ENCODE measurements at regions not wholly inside any gene's neighbourhood (a gene's known extent, or its start where the extent isn't known, plus 50 kb on each side); places are given as distances from the start of the nearest gene placed in this dataset.
A peak's percentile ranks its signal among the peaks of the same experiment; 100 is the strongest.

- DNase-seq, result no peak
Observed at GRCh38 chr6:10028222-10028621, 386.7 kb downstream of the TFAP2A start.

GRCh38 chr6:10019851-10020250 is 395.0 kb downstream of the TFAP2A start:
- DNase-seq, result no peak

- no peak for DNase-seq
Observed at GRCh38 chr6:10014557-10014956, 400.3 kb downstream of the TFAP2A start.

DNA sequence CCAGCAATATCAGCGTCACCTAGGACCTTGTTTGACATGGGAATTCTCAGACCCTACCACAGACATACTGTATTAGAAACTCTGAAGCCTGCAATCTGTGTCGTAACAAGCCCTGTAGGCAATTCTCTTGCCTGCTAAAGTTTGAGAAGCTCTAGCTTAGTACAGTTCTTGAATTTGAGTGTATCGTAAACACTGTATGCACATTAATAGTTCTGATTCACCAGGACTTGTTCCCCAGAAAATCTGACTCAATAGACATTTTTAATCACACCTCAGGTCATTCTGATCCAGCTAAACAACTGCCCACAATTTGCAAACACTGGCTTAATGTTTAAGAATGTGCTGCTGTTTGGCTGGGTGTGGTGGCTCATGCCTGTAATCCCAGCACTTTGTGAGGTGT is 414.3 kb downstream of the TFAP2A start:
- DNase-seq, result no peak

DNA sequence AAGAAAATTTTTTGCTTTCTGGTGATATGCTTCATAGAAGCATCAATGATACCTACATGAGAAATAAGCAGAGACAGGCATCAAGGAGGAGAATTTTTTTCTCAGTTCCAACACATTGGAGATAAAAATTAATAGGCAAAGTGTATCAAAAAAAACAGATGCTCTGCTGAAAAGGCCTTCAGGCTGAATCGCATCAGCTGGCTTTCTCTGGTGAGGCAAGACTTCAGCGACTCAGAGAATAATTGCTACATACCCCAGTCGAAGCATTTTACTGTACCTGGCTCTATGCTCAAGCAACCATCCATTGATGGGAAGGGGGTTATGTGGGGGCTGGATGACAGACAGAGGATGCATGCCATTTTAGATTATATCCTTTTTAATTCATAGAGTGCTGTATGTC is 415.1 kb downstream of the TFAP2A start:
- DNase-seq, result no peak

- no peak for DNase-seq
Observed at GRCh38 chr6:9986273-9986672, 428.6 kb downstream of the TFAP2A start.

GRCh38 chr6:9985481-9985880 is 429.4 kb downstream of the TFAP2A start:
- DNase-seq, result no peak

- DNase-seq, result peak; percentile 1
Observed at GRCh38 chr6:9984607-9985006, 430.3 kb downstream of the TFAP2A start.

DNA sequence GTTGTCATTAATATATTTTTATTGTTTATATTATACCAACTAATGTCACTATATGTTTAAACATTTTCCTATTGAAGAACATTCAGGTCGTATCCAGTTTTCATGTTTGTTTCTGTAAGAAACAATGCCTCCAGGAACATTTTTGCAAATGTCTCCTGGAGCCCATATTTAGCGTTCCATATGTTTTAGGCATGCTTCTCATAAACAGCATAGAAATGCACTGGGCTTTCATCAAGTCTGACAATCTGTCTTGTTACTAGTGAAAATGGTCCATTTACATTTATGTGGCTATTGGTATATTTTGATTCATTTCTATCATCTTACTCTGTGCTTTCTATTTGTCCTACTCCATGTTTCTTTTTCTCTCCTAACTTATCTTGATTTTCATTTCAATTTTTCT is 431.7 kb downstream of the TFAP2A start:
- DNase-seq, result no peak

GRCh38 chr6:9982215-9982614 is 432.7 kb downstream of the TFAP2A start:
- no peak for DNase-seq

- no peak for DNase-seq
Observed at GRCh38 chr6:9979996-9980395, 434.9 kb downstream of the TFAP2A start.

DNA sequence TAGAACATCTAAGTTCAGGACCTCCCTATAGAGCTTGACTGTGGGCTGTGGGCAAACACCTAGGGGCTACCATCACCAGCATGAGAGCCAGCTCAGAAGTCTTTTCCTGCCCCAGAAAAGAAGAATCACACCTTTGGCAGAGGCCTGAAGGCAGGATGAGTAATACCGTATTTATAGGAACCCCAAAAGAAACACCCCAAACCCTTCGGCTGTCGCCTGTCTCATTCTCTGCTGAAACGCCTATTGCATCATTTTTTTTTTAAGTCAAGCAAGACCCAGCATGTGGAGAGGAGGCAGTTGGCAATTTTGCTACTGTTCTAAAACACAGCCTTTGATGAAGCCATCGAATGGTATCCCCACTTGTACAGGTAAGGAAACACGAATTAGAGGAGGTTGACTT is 436.4 kb downstream of the TFAP2A start:
- DNase-seq, result no peak

DNA sequence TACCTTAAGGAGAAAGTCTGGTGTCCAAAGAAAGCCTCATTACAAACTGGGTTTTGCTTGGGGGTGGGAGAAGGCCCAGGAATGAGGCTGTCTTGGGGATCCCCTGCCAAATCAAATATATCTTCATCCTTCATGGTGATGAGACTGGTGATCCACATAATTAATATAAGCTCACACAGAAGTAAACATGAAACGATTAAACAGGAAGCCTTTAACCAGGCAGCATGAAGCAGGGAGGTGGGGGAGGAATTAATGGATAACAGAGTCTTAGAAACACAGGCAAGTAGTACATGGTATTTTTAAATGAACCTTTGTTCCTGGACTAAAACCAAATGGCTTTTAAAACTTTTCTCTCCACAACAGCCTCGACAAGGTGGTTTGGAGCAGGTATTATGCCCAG is 437.5 kb downstream of the TFAP2A start:
- no peak for DNase-seq

DNA sequence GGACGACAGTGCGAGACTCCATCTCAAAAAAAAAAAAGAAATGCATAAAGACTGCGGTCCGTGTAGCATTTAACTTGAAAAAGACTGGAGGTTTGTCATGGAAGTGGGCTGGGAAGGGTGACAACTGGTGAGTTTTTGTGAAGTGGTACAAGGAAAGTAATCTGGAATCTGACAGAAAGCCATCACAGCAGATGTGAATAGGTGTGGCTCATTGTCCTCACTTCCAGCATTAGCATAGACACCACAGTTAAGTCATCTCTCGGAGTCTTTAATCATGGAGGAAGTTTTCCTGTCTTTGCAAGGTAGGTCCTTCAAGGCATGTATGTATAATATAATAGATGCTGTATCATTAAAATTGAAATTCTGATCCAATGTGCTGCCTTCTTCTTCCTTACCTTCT is 453.2 kb downstream of the TFAP2A start:
- DNase-seq, result no peak

DNA sequence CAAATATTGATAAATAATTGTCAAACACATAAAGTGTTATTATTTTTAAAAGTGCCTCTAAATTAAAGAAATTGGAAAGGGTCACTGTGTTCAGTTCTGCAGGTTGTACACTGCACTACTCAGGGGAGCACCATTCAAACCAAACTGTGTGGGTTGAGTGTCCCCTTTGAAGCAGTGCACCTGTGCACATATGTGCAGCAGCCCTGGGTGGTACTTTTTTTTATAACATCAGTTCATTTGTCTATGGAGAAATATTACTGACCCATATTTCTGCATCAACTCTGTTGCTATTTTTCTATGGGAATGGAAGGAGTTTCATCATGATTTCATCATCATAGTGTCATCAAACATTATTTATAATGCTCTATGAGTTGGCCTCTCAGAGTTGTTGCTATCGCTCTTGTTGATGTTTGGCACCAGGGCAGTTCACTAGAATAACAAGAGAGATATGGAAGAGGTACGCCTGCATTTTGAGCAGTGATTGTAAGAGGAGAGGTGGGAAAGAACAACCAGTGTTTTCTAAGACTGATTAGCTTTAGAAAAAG is 457.6 kb downstream of the TFAP2A start:
- no peak for DNase-seq

DNA sequence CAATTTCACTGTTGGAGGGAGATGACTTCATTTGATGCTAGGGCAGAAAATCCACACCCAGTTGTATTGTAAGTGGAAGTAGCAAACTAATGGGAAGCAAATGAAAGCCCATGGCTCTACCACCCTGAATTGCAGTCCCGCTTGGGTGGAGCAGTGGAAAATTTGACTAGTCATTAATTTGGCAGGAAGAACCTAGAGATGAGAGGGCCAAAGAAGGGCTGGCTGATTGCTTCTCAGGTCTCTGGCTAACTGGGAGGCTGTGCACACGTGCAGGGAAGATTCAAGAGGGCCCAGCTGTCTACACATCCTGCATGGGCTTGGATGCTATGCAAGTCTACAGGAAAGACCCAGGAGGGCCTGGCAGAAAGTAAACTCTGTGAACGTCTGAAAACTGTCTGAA is 466.2 kb downstream of the TFAP2A start:
- no peak for DNase-seq

GRCh38 chr6:9943986-9944385 is 470.9 kb downstream of the TFAP2A start:
- no peak for DNase-seq

- DNase-seq, result no peak
Observed at GRCh38 chr6:9943026-9943425, 471.8 kb downstream of the TFAP2A start.

DNA sequence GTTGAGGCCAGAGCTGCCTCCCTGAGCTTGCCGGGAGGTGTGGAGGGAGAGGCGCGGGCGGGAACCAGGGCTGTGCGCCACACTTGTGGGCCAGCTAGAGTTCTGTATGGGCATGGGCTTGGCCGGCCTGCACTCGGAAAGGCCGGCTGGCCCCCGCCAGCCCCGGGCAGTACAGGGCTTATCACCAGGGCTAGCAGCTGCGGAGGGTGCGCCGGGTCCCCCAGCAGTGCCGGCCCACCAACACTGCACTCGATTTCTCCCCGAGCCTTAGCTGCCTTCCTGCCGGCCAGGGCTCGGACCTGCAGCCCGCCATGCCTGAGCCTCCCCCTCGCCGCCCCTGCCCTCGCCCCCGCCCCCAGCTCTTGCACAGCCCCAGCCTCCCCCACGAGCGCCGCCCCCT is 472.7 kb downstream of the TFAP2A start:
- DNase-seq, result no peak

GRCh38 chr6:9938801-9939200 is 476.1 kb downstream of the TFAP2A start:
- no peak for DNase-seq

- DNase-seq, result no peak
Observed at GRCh38 chr6:9937031-9937763, 477.7 kb downstream of the TFAP2A start.

DNA sequence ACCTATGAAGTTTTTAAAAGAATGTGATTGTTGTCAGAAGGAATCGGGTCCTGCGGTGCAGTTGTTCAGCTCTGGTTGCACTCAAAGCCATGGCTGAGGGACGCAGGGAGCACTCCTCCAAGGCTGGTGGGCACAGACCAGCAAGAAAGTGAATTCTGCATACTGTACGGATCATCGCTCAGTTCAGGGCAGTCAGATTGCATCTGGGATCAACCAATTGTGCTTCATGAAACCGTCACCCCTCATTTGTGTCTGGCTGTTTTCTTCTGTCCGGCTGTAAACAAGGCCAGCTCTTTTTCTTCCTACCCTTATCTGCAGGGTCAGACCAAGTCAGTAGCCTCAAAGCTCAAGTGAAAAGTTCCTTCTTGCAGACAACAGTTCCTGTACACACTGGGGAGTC is 478.3 kb downstream of the TFAP2A start:
- no peak for DNase-seq

DNA sequence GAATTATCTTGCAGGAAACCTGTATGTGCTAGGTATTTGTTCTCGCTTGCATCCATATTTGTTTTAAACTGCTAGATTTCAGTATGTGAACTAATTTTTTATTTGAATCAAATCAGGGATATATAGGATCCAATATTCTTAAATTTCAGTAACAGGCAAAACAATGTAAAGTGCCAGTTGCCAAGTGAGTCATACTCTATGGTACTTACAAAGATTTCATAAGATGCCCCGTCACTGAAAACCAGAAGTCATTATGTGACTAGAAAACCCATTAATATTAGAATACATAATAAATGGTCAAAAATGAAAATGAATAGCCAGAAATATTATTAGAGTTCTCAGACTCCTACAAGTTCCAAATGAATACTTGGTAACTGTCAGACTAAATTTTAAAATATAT is 481.2 kb downstream of the TFAP2A start:
- no peak for DNase-seq

- DNase-seq, result no peak
Observed at GRCh38 chr6:9927275-9927674, 487.6 kb downstream of the TFAP2A start.

GRCh38 chr6:9924971-9925370 is 489.9 kb downstream of the TFAP2A start:
- no peak for DNase-seq
